ENCODE measurements at regions not wholly inside any gene's neighbourhood (a gene's known extent, or its start where the extent isn't known, plus 50 kb on each side); places are given as distances from the start of the nearest gene placed in this dataset.

DNA sequence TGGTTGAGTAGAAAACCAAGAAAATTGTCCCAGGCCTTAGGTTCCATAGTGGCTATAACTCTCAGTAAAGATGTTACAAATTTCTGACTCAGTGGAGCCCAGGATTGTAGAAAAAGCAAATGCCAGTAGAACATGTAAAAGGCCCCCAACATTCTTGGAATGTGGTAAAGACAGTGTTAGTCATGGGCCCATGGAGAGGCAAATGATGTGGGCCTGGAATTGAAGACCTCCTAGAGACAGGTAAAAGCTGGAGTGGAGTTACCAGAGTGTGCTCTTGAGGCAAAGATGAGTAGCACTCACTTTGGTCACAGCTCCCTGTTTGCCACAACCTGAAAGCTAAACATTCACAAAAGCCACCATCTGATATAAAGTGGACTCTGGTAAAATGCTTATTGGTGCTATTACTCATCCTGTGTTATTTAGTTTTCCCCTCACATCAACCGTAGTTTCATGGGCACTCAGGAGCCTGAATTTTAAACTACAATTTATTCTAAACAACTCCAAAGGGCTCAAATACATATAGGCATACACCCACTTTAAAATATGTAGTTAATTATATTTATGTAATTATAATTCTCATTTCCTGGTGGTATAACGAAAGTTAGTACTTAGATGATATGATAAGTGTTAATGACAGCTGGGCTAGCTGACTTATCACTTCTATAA lies 359.6 kb upstream of the NECTIN3 start:
- no peaks in the 10 kb centered on the region for H3K4me1 ChIP-seq (replicated peaks in 1 of 2; ENCODE audit: control insufficient read depth in 2 of 2, insufficient read depth in 2 of 2, low read length in 2 of 2)
- H3K9me1 ChIP-seq (ENCODE audit: control insufficient read depth, insufficient read depth, low read length): no peaks in the 10 kb centered on the region
- 61% methylated on average over 2 of the region's 2 CpGs for WGBS (ENCODE audit: insufficient coverage, low coverage, missing lambda C conversion rate)
- H3K4me2 ChIP-seq (ENCODE audit: insufficient read depth, low read length): no peak overlapping the region
- no peaks in the 10 kb centered on the region for H3K27me3 ChIP-seq (ENCODE audit: control insufficient read depth in 2 of 2, insufficient read depth in 2 of 2, low read length in 2 of 2)
- in situ Hi-C loops (cut with MboI) (no loop called here), intact Hi-C loops (cut with micrococcal nuclease) (no loop called here)
- no peaks in the 10 kb centered on the region for H3K79me2 ChIP-seq (ENCODE audit: control insufficient read depth, insufficient read depth, low read length)
- H2AFZ ChIP-seq (ENCODE audit: low read depth, low read length): no peak overlapping the region
- ATAC-seq: no peak
- H3K9me3 ChIP-seq (replicated peaks; ENCODE audit: control insufficient read depth, insufficient read depth, low read depth, low read length): no peaks in the 10 kb centered on the region
- DNase-seq (ENCODE audit: extremely low read depth in 1 of 4, low spot score in 3 of 4): no peak
- H3K9ac ChIP-seq (ENCODE audit: insufficient read depth in 1 of 2, low read depth in 2 of 2, low read length in 2 of 2): no peak overlapping the region
- no peak for TF ChIP-seq XRCC4 (IDR thresholded peaks at IDR 0.05; ENCODE audit: extremely low read depth, insufficient read depth, insufficient read length)
- TF ChIP-seq, protein P1, sequence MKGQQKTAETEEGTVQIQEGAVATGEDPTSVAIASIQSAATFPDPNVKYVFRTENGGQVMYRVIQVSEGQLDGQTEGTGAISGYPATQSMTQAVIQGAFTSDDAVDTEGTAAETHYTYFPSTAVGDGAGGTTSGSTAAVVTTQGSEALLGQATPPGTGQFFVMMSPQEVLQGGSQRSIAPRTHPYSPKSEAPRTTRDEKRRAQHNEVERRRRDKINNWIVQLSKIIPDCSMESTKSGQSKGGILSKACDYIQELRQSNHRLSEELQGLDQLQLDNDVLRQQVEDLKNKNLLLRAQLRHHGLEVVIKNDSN (CRISPR knock-in tag; IDR thresholded peaks at IDR 0.05): no peak
- no peak for TF ChIP-seq MAFF (IDR thresholded peaks at IDR 0.05; ENCODE audit: low read length)
- no peak for TF ChIP-seq ZNF830 (CRISPR knock-in tag; IDR thresholded peaks at IDR 0.05)
- H3K4me3 ChIP-seq: no peak overlapping the region
- ChIA-PET POLR2A (interaction anchor here (0.6 kb wide), 1 partner anchor 992 kb away, joined by 3 read pairs; no protein-coding TSS in a partner anchor), CTCF (ENCODE audit: low intra/inter-chr PET ratio) (no interaction called here)
- H3K36me3 ChIP-seq (ENCODE audit: control insufficient read depth, insufficient read depth, low read length): no peaks in the 10 kb centered on the region
- FAIRE-seq: no peak
- no TSS peak for BruUV-seq (replicated peaks)
- H3K27ac ChIP-seq (ENCODE audit: extremely low read depth, low read depth, low read length): no peak overlapping the region
- H4K20me1 ChIP-seq (replicated peaks; ENCODE audit: control insufficient read depth, insufficient read depth, low read length): no peaks in the 10 kb centered on the region

DNA sequence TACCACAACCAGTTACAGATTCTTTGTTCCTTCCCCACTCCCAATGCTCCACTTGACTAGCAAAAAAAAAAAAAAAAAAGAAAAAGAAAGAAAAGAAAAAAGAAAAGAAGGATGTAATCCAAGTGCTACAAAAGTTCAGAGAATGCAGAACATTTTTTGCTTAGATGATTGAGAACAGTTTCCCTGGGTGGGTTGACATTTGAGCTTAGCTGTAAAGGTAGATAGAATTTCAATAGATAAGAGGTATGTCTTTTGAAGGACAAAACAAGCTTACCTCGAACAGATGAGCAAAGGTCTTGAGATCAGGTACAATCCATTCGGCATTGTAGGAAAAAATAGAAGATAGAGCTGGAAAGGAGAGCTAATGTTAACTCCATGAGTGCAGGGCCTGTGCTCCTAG lies 344.6 kb upstream of the NECTIN3 start:
- POLR2A ChIA-PET: no interaction called here
- DNase-seq (ENCODE audit: extremely low read depth in 1 of 4, low spot score in 3 of 4) (no peak), ATAC-seq (no peak), FAIRE-seq (no peak)
- Histone ChIP-seq H2AFZ (ENCODE audit: low read depth, low read length) (no peak overlapping the region), H3K4me2 (ENCODE audit: insufficient read depth, low read length) (no peak overlapping the region), H3K79me2 (ENCODE audit: control insufficient read depth, insufficient read depth, low read length) (no peaks in the 10 kb centered on the region), H3K36me3 (ENCODE audit: control insufficient read depth, insufficient read depth, low read length) (no peaks in the 10 kb centered on the region), H3K9me3 (replicated peaks; ENCODE audit: control insufficient read depth, insufficient read depth, low read depth, low read length) (no peaks in the 10 kb centered on the region), H4K20me1 (replicated peaks; ENCODE audit: control insufficient read depth, insufficient read depth, low read length) (no peaks in the 10 kb centered on the region), H3K4me3 (no peak overlapping the region), H3K9me1 (ENCODE audit: control insufficient read depth, insufficient read depth, low read length) (no peaks in the 10 kb centered on the region), H3K27ac (ENCODE audit: extremely low read depth, low read depth, low read length) (no peak overlapping the region), H3K27me3 (ENCODE audit: control insufficient read depth in 2 of 2, insufficient read depth in 2 of 2, low read length in 2 of 2) (no peaks in the 10 kb centered on the region), H3K9ac (ENCODE audit: insufficient read depth in 1 of 2, low read depth in 2 of 2, low read length in 2 of 2) (no peak overlapping the region), H3K4me1 (replicated peaks in 1 of 2; ENCODE audit: control insufficient read depth in 2 of 2, insufficient read depth in 2 of 2, low read length in 2 of 2) (no peaks in the 10 kb centered on the region)
- TF ChIP-seq NELFE (IDR thresholded peaks at IDR 0.05; ENCODE audit: insufficient read depth, insufficient read length): no peak
- no peak for TF ChIP-seq ZNF766 (CRISPR knock-in tag; conservative IDR thresholded peaks at IDR 0.05)
- TF ChIP-seq, protein P2, sequence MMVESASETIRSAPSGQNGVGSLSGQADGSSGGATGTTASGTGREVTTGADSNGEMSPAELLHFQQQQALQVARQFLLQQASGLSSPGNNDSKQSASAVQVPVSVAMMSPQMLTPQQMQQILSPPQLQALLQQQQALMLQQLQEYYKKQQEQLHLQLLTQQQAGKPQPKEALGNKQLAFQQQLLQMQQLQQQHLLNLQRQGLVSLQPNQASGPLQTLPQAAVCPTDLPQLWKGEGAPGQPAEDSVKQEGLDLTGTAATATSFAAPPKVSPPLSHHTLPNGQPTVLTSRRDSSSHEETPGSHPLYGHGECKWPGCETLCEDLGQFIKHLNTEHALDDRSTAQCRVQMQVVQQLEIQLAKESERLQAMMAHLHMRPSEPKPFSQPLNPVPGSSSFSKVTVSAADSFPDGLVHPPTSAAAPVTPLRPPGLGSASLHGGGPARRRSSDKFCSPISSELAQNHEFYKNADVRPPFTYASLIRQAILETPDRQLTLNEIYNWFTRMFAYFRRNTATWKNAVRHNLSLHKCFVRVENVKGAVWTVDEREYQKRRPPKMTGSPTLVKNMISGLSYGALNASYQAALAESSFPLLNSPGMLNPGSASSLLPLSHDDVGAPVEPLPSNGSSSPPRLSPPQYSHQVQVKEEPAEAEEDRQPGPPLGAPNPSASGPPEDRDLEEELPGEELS (CRISPR knock-in tag; IDR thresholded peaks at IDR 0.05; ENCODE audit: borderline replicate concordance): no peak
- no peak for TF ChIP-seq ZNF282 (CRISPR knock-in tag; IDR thresholded peaks at IDR 0.05)
- no peak for TF ChIP-seq ZNF311 (CRISPR knock-in tag; IDR thresholded peaks at IDR 0.05)
- WGBS (ENCODE audit: insufficient coverage, low coverage, missing lambda C conversion rate): 14% methylated on average over 2 of the region's 2 CpGs
- CTCF ChIA-PET (ENCODE audit: low intra/inter-chr PET ratio): no interaction called here
- BruUV-seq (replicated peaks): no TSS peak
- intact Hi-C loops (cut with micrococcal nuclease) (no loop called here), in situ Hi-C loops (cut with MboI) (no loop called here)

Data from K562 (cell line).